ENCODE measurements at regions not wholly inside any gene's neighbourhood (a gene's known extent, or its start where the extent isn't known, plus 50 kb on each side); places are given as distances from the start of the nearest gene placed in this dataset.

DNA sequence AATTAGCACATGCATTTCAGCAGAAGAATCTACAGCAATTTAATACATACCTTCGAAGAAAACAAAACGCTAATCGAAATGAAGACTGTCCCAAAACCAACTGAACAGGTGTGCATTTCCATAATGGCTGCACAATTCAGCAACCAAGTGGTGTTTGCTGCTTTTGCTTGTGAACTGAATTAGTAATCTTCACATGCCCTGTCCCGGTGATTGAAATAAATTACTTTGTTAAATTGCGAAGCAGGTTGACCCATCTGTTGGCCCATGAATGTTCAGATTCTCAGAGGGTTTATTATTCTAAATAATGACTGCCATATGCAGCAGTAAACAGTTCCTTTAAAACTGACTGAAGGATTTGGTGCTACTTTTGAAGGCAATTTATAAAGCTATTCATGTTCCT lies 445.2 kb upstream of the NFE2L3 start:
- no peak for DNase-seq (ENCODE audit: low spot score in 2 of 2, unreplicated experiment in 2 of 2)
- H3K4me3 Mint-ChIP-seq = no peak overlapping the region
- no peak overlapping the region for H3K27ac Mint-ChIP-seq
- H3K4me1 Mint-ChIP-seq = peaks cover 17% of the 10 kb centered on the region
- TF ChIP-seq, protein P1, sequence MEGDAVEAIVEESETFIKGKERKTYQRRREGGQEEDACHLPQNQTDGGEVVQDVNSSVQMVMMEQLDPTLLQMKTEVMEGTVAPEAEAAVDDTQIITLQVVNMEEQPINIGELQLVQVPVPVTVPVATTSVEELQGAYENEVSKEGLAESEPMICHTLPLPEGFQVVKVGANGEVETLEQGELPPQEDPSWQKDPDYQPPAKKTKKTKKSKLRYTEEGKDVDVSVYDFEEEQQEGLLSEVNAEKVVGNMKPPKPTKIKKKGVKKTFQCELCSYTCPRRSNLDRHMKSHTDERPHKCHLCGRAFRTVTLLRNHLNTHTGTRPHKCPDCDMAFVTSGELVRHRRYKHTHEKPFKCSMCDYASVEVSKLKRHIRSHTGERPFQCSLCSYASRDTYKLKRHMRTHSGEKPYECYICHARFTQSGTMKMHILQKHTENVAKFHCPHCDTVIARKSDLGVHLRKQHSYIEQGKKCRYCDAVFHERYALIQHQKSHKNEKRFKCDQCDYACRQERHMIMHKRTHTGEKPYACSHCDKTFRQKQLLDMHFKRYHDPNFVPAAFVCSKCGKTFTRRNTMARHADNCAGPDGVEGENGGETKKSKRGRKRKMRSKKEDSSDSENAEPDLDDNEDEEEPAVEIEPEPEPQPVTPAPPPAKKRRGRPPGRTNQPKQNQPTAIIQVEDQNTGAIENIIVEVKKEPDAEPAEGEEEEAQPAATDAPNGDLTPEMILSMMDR (IDR thresholded peaks at IDR 0.05; ENCODE audit: unreplicated experiment) = no peak
- H3K9me3 Mint-ChIP-seq = peaks cover 13% of the 10 kb centered on the region
- no peaks in the 10 kb centered on the region for H3K36me3 Mint-ChIP-seq
- no peaks in the 10 kb centered on the region for H3K27me3 Mint-ChIP-seq (ENCODE audit: low read depth)

DNA sequence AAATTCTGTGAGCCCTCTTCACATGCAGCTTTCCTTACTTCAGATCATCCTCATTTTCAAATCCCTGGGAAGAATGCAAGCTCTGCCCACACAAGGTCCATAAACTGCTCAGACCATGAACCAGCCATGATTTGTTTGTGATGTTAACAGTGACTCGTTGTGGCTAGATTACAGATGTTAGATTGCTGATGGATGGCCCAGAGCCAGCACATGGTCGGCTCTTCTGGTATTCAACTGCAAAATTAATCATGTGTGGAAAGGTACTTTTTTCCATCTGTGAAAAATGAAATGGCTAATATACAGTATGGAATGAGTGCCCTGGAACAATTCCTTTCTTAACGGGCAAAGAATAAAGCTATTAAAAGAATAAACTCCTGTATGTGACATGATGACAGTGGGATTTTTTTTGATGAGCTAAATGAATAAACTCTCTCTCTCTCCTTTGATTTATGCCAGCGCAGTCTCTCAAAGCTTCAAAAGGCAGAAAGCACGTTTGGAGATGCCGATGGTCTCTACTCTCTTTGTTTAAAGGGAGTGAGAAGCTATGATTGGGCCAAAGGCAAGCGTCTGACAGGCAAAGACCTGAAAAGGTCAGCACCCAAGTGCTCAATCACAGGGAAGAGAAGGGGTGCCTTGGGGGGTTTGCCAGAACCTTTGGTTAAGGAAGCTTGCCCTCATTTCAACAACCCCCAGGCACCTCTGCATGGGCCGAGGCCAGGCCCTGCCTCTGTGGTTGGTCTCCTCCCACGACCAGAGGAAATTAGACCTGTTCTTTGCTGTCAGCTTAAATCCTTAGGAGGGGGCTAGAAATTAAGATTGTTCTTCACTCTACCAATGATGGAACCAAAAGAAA lies 444.0 kb upstream of the NFE2L3 start:
- H3K9me3 Mint-ChIP-seq = peaks cover 7% of the 10 kb centered on the region
- H3K36me3 Mint-ChIP-seq = no peaks in the 10 kb centered on the region
- peaks cover 19% of the 10 kb centered on the region for H3K4me1 Mint-ChIP-seq
- no peak for DNase-seq (ENCODE audit: low spot score in 2 of 2, unreplicated experiment in 2 of 2)
- H3K27ac Mint-ChIP-seq = peak overlapping the region; percentile 55
- H3K27me3 Mint-ChIP-seq (ENCODE audit: low read depth) = no peaks in the 10 kb centered on the region
- H3K4me3 Mint-ChIP-seq = no peak overlapping the region
- TF ChIP-seq, protein P1 (IDR thresholded peaks at IDR 0.05; ENCODE audit: unreplicated experiment) = no peak

GRCh38 chr7:25710959-25711358 lies 441.0 kb upstream of the NFE2L3 start:
- Mint-ChIP-seq H3K4me1 (peaks cover 43% of the 10 kb centered on the region), H3K27ac (no peak overlapping the region), H3K9me3 (peaks cover 4% of the 10 kb centered on the region), H3K27me3 (ENCODE audit: low read depth) (no peaks in the 10 kb centered on the region), H3K4me3 (no peak overlapping the region), H3K36me3 (no peaks in the 10 kb centered on the region)
- TF ChIP-seq, protein P1 (IDR thresholded peaks at IDR 0.05; ENCODE audit: unreplicated experiment) = no peak
- no peak for DNase-seq (ENCODE audit: low spot score in 2 of 2, unreplicated experiment in 2 of 2)

DNA sequence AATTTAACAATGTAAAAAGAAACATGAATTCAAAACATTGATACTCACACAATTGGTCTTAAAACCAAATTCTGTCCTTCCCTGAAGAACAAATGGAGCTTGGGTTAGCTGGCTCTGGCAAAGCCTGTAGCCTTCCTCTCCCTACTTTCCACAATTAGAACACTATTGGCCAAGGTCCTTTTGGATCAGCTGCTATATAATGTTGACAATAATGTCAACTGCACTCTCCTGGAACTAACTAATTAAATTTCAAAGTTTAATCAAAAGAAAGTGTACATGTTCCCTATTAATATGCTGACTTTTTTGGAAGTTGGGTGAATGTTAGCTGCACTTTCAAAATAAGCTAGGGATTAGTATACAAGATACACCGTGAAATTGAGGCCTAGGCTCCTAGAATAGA lies 440.1 kb upstream of the NFE2L3 start:
- Mint-ChIP-seq H3K4me1 (peaks cover 43% of the 10 kb centered on the region), H3K27ac (no peak overlapping the region)
- TF ChIP-seq, protein P1 (IDR thresholded peaks at IDR 0.05; ENCODE audit: unreplicated experiment) = no peak

GRCh38 chr7:25712500-25712899 lies 439.5 kb upstream of the NFE2L3 start:
- TF ChIP-seq, protein P1 (IDR thresholded peaks at IDR 0.05; ENCODE audit: unreplicated experiment) = no peak
- no peak overlapping the region for H3K4me3 Mint-ChIP-seq
- no peak for DNase-seq (ENCODE audit: low spot score in 2 of 2, unreplicated experiment in 2 of 2)
- H3K27me3 Mint-ChIP-seq (ENCODE audit: low read depth) = peaks cover 2% of the 10 kb centered on the region
- H3K27ac Mint-ChIP-seq = no peak overlapping the region
- H3K9me3 Mint-ChIP-seq = no peaks in the 10 kb centered on the region
- peaks cover 38% of the 10 kb centered on the region for H3K4me1 Mint-ChIP-seq
- H3K36me3 Mint-ChIP-seq = no peaks in the 10 kb centered on the region

More for the DNA sequence above, 440.1 kb upstream of the NFE2L3 start:
- DNase-seq (ENCODE audit: low spot score in 2 of 2, unreplicated experiment in 2 of 2) = no peak
- Mint-ChIP-seq H3K4me3 (no peak overlapping the region), H3K9me3 (no peaks in the 10 kb centered on the region), H3K36me3 (no peaks in the 10 kb centered on the region), H3K27me3 (ENCODE audit: low read depth) (peaks cover 2% of the 10 kb centered on the region)

Data from mesothelial cell of epicardium (in vitro differentiated cells).